Femur (tissue), 1 donor: ENCODE measurements at regions not wholly inside any gene's neighbourhood (a gene's known extent, or its start where the extent isn't known, plus 50 kb on each side); places are given as distances from the start of the nearest gene placed in this dataset.

Source experiments
- DNase-seq: peaks from one replicate; pipeline ENCODE4 v3.0.0-alpha.2; 2017

DNA sequence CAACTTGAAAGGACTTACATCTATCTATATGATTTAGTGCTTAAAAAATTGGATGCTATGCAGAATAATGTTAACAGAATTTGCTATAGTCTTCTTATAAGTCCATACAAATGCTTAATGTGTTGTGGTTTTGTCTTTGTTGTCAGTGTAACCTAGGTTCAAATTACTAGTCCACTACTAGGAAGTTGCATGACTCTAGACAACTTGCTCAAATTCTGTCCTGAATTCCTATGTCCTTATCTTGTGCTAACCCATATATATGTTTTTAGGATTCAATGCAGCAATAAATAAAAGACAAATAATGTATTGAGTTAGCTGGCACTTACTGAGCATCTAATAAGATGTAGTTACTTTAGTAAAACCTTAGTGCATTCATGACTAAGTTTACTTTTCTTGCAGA, 276.5 kb upstream of the KCNMB2 start:
- no peak for DNase-seq

DNA sequence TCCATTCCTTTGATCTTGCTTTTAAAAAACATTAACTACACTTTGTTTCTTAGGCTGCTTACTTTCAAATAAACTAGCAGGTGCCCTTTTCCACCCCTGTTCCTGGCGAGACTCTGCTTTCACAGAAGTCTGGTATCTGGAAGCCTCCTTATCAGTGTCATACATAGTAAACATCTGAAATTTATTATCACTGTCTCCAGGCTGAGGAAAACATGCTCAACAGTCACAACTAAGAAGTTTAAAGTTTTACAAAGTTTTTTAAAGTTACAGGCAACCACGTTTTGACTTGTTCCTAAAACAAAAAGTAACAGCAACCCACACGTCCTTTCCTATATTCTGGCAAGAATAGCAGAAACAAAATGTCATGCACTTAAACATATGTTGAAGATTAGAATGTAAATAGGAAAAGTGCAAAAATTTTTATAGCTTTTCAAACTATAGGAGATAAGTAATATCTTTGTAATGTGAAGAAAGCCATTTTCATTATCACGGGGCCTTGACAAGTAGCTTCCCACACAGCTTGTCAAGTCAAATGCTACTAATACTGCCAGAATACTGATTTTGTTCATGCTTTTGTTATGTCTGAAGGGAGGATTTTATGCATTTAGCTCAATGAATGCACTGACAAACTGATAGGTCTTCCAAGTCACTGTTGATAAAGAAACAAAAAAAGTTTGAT, 275.2 kb upstream of the KCNMB2 start:
- DNase-seq, result no peak

DNA sequence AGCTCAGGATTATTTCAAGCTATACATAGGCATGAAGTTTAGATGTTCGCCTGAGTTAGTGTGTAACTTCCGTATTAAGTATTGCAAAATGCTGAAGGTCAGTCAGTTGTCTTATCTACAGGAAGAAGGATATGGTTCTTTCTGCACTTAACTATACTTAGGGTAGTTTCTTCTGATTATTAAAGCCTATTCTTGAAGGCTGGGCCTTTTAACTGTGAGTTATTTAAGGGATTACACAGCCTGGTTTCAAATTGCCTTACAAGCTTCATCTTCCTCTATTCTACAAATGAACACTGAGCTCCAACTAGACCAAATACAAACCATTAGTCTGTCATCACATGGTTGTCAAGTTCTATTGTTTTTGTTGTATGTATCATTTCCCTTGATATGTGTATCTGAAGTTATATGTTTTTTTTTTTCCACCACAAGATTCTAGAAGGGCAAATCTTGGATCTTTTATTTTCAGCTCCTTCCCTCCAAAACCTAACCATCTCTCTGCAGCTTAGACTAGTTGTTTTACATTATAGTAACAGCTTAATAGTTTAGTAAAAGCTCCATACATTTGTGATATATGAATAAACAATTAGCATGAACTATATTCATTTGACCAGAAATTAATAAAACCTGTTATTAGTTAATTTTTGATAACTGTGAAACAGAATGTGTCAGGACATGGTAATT, 272.9 kb upstream of the KCNMB2 start:
- no peak for DNase-seq

DNA sequence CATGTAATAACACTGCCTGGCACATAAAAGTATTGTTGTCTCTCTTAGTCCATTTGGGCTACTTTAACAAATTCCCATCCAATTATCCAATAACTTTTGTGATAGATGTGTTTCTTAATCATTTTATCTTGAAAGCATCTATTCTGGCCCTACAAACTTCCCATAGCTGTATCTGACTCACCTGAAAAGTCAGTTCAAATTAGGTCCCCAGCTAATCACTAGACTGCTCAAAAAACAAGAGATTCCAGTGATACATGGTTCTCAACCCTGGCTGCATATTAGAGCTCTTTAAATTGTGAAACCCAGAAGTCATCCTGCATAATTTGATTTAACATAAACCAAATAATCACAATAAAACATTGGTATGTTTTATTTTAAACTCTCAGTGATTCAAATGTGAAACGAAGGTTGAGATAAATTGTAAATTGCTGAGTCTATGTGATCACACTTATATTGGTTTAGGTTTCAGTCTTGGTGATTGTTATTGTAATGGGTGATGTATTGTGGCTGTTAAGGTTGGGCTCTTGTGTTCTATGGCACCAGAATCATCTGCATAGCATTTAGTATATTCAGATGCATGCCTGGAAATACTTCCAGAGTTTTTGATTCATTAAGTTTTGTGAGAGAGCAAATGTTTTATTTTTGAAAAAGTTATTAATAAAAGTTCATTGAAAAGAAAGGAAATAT, 268.9 kb upstream of the KCNMB2 start:
- DNase-seq, result no peak

DNA sequence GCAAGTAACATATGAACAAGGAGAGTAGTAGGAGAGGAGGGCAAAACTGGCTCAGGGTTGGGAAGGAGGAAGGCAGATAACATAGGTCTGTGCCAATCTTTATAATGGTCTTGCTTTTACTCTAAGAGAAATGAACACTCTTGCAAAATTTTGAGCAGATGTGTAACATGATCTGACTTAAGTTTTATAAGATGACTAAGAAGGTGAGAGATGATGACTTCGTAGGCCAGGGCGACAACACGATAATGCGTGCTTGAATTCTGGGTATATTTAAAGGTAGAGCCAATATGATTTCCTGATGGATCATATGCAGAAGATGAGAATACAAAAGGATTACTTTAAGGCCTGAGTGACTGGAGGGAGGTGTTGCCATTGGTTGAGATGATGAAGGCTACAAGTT, 265.4 kb upstream of the KCNMB2 start:
- no peak for DNase-seq

DNA sequence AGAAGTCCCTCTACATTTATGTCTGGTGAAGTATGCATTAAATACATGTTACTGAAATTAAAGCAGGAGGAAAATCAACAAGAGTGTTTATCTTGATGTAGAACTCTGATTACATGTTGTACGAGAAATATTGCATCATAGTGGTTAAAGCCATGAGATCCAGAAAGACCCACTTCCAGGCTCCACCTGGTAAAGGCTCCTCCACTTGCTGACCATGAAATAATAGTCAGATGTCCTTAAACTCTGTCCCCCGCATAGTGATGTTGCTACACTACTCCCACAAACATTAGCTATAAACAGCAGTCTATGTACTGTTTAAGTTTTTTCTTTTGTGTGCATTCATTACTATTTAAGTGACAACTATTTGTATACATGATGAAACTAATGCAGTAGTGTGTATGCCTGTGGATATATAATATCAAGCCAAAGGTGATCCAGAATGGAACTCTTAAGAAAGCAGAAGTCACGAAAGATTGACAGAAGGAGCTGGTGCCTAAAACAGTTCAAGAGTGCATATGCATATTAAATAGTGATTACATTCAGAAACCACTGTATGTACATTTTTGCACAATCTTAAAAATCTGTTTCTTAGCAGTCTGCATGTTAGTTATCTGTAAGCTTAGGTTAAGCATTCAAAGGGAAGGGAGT, 264.4 kb upstream of the KCNMB2 start:
- DNase-seq, result no peak

DNA sequence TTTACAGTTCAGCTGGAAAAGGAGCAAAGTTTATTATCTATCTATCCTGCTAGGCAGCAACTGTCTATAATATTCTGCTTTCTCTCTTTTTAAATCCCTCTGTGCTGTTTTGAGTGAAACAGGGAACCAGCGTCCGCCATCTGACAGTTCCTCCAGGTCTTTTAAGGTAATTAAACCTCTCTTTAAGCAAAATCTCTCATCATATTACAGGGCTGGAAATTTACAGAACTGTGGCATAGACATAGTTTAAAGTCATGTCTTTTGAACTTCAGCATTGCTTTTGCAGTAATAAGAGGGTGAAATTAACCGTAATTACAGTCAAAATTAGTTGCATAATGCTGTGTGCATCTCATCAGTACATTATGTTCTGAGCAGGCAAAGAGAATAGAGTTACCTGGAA, 263.4 kb upstream of the KCNMB2 start:
- no peak for DNase-seq

DNA sequence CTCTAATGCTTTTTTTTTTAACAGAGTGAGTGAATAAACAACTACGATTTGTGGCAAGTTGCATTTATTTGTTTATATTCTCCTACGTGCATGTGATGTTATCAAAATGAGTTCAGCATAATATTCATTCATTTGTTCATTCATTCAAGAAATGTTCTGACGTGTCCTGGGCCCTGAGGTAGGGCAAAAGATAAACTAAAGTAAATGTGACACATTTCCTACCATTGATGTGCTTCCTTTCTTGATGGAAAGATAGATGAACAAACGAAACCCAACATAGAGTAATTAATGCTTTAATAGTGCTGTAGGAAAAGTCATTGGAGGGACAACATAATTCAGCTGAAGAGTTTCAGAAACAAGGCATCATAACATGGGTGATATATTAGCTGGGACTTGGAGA, 261.5 kb upstream of the KCNMB2 start:
- no peak for DNase-seq

DNA sequence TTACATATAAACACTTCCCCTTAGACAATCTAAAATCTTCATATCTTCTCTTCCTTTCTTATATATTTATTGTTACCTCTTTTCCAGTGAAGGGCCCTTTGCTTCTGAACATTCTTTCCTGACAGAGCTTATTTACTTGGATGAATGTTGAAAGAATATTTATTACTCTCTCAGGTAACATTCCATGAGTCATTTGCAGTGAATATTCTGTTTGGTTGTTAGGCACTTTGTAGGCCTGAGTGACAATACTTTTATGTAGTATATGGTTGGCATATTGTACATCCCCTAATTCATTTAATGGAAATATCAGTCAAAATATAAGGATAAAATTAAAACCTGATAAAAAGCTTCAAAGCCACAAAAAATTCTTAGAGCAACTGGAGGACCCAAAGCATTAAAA, 260.9 kb upstream of the KCNMB2 start:
- no peak for DNase-seq

DNA sequence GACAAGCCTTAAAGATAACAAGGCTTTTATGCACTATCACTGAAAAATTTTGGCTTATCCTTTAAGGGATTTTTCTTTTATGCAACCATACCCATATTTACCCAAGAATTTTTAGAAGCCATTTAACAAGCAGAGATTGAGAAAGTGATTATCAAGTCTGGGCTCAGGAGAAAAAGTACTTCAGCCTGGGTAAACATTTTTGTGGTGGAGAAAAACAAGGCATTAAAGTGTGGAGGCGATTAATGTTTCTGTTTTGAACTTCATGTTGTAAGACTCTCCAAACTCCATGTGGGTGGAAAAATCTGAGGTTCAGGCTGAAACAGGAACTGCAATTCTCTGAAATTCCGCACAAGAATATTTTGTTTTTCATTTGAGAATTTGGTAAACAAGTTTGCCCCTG, 260.4 kb upstream of the KCNMB2 start:
- DNase-seq, result no peak

DNA sequence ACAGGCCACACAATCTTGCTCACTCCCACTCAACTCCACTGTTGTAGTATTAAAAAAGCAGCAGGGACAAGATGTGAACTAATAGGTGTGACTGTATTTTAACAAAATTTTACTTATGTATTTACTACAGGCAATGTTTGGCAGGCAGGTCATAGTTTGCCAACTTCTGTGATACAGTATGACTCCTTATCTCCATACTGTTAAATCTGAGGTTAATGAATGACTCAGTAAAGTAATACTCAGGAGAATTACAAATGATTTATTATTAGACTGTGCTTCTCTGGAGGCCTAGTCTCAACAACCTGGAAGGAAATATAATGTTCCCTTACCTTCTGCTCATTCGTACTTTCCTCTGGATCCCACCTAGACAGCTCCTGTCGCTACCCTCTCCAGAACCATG, 258.6 kb upstream of the KCNMB2 start:
- no peak for DNase-seq

DNA sequence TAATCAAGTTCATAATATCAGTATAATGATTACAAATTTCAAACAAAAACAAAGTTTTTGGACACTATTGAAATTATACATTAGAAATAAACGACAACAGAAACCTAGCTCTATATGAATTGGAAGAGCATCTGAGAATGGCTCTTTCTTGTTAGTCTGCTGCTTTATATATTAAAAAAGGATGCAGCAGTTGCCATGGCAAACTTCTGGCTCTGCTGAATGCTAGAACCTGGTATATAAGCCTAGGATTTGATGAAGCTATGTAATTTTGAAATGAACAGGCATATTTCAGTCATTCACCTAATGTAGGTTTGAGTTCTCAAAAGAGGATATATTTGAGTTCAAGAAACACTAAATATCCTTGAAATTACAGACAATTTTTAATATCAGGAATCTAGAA, 252.7 kb upstream of the KCNMB2 start:
- no peak for DNase-seq

DNA sequence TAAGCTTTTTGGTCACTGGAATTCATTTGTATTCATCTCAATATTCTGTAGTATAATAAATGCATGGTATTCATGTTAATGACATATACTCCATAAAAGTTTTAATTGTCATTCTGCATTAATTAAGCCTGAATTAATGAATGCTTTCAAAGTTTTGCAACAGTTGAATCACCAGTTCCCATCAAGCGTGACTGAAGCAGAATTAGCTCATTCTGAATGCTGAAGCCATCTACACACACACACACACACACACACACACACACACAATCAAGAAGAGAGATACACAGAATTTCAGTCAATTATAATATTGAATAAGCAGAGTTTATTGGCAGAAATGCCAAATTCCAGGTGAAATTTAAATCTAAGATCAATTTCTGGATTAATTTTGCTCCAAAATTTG, 252.1 kb upstream of the KCNMB2 start:
- DNase-seq, result no peak

DNA sequence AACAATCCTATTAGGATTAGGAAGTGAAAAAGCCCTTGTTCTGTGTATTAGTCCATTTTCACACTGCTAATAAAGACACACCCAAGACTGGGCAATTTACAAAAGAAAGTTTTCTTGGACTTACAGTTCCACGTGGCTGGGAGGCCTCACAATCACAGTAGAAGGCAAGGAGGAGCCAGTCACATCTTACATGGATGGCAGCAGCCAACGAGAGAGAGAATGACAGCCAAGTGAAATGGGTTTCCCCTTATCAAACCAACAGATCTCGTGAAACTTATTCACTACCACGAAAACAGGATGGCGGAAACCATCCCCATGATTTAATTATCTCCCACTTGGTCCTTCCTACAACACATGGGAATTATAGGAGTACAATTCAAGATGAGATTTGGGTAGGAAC, 248.2 kb upstream of the KCNMB2 start:
- no peak for DNase-seq

DNA sequence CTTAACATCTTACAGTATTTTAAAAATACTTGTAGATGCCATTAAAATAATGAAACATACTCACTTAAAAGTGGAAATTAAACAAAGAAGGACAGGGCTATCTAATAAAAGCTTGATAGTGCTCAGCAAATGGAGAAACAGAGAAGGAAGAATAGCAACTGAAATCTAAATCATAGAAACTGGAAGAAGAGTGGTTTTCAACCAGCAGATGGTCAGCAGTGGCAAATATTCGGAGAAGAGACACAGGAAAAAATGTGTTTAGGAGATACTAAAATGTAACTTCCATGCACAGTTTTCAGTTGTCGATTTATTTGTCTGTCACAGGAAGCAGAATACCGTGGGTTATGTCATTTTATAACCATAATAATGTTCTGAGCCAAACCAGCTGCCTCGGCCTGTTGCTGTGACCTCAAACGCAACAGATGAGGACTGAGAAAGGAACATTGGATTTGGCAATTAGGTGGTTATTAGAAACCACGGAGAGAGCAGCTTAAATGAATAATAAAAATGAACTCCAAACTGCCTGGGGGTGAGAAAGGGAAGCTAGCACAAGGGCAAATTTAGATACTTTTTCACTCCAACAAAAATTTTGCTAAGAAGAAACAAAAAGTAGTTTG, 246.6 kb upstream of the KCNMB2 start:
- DNase-seq, result peak; percentile 42

DNA sequence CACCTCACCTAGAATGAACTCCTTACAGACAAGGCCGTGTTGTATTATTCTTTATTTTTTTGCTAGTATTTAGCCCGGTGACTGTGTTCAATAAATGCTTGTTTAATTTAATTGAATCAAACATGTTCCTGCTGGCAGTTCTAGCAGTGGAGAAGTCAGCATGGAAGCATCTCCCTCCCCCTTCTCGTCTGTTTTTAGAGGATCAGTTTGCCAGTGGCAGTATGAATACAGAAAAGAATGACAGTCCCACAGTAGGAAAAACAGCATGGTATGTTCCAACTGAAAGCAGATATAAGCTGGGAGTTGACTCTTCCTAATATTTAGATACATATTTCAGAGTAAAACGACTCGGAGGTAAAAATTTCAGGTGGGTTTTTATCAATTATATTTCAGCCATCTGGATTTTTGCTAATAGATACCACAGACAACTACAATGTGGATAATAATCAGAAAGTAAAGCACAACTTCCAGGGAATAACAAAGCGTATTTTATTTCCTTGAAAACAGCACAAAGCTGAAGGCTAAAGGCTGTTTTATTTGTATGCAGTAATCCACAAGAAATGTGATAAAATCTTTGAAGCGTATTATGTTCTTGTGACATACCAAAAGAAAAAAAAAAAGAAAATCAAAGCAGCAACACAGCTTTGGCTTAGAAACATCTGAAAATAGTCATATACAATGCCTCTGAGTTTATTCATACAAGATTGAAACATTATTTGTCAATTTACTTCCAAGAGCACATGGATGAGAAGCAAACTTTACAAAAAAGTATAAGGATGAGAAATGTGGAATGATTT, 244.5 kb upstream of the KCNMB2 start:
- DNase-seq, result no peak

DNA sequence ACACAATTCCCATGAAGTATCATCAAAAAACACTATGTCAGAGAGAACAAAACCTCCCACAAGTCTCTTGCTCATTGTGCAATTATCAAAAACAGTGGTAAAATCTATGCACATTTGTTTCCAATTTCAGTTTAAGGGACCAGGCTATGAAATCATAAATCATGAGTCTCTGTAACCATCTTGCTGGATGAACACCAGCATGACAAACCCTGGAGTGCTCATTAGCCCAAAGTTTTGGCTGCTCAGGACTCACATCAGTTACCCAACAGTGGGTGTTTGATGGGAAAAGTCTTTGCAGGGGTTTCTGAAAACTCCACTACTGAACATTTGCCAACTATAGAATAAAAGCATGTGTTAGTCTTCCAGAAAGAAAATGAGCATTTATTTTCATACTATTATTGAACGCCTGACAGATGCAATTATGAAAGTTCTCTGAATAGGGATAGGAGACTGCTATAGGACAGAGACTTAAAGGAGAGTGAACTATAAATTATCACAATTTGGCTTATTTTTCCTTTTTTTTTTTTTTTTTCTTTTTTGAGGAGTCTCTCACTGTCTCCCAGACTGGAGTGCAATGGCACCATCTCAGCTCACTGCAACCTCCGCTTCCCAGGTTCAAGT, 240.8 kb upstream of the KCNMB2 start:
- DNase-seq, result peak; percentile 36

DNA sequence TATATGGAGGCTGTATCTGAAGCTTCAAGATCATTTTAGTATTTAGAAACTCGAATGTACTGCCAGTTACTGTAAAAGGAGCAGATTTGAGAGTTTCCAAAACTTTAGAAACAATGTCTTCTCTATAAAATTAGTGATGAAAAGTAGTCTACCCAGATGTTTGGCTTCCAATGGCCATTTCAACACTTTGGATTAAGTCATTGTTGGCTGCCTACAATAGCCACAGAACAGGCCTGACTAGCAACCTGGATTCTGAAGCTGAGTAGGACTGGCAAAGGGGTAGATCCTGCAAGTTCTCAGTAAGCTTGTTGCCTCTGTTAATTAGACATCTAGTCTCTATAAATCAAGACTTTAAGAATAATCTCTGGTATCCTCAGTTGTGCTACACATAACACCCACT, 239.0 kb upstream of the KCNMB2 start:
- DNase-seq, result no peak

DNA sequence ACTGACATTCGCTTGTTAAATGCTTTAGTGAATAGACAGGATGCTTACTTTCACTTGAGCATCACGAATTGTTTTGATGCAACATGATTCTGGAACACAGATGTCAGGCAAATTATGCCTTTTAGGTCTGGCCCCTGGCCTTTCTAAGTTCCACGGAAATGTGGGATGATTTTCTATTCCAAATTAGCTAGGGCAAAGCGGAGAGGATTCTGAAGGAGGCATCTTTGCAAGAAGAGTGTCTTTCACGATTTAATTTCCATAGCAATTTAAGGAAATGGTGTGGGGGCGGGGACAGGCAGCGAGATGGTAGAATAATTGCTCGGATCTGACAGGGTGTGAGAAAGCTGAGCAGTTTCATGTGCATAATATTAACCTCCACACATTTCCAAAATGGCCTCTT, 238.5 kb upstream of the KCNMB2 start:
- DNase-seq, result no peak

DNA sequence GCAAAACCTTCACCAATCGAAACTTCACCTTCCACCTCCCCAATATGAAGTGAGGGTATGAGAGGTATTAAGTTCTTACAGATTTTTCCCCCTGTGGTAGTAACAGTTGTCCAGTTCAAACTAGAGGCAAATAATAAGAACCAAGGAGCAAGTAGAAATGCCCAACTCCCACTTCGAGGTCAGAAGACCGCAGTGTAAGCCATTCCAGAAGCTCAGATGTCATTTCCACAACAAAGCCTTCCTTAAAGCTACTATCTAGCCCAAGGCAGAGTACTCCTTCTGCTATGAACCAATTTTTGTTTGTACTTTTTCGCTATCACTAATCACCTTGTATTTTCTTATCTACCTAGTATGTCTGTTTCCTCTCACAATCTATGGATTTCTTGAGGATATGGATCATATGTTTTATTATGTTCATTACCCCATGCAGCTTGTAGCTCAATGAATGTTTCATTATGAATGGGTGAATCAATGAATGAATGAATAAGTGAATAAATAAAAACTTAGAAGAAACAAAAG, 235.7 kb upstream of the KCNMB2 start:
- DNase-seq, result no peak

DNA sequence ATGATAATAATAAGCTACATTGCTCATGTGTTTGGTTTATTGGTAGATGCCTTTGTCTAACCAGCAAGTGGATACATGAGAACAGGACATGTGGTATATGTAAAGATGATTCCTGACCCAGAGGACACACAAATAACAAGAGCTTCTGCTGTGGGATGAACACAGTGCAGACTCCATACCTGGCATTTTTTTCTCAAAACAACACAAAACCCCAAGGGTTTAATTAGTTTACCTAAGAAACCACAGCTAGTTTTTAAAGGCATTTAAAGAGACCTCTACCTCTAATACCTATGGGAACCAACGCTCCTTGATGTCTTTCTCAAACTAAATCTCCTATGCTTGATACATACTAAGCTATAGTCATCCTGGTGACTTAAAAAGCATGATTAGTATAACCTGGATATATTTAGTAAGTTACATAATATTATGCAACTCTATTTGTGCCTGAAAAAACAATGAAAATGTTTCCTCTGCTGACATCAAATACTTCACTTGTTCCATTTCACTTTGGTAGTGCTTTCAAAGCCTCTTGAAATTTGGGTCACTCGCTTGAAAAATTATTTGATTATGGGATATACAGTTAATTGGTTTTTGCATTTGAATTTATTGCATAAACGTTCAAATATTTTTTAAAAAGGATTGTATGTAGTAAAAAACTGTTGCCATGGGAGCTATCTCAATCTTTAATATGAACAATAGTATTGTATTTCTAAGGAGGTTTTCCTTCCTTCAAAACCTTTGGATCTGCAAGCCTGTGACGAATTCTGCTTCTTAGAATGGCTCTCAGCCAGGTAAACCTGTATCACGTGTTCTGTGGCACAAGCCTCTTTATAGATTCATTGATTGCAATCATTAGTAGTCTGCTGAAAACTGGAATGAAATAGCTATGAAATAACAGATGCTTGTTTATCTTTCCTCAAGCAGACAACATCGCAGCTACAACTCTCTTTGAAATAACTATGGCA, 233.0 kb upstream of the KCNMB2 start:
- DNase-seq, result no peak
